ENCODE measurements at regions not wholly inside any gene's neighbourhood (a gene's known extent, or its start where the extent isn't known, plus 50 kb on each side); places are given as distances from the start of the nearest gene placed in this dataset.

DNA sequence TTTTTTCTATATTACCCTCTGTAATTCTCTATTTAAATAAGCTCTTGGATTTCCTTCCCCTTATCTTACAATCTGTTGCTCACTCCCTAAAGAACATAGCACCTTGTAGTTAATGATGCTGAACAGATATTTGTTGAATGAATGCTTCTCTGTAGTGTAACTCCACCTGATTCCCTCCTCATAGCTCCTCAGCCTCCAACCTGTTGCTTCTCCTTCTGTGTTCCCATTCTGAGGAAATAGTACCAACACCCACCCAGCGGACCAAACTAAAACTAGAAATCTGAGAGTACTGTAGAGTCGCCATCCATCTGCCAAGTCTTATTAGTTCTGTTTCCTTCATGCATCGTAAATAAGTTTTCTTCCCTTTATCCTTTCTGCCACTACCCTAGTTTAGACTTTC is 55.5 kb upstream of the GNB4 start (continued):
- TF ChIP-seq, protein P1, sequence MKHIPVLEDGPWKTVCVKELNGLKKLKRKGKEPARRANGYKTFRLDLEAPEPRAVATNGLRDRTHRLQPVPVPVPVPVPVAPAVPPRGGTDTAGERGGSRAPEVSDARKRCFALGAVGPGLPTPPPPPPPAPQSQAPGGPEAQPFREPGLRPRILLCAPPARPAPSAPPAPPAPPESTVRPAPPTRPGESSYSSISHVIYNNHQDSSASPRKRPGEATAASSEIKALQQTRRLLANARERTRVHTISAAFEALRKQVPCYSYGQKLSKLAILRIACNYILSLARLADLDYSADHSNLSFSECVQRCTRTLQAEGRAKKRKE (CRISPR knock-in tag; IDR thresholded peaks at IDR 0.05; ENCODE audit: low read depth): no peak
- TF ChIP-seq FOSB (CRISPR knock-in tag; IDR thresholded peaks at IDR 0.05) (no peak), RFX5 (IDR thresholded peaks at IDR 0.05) (no peak), NR3C1 (IDR thresholded peaks at IDR 0.05) (no peak), FOXS1 (CRISPR knock-in tag; IDR thresholded peaks at IDR 0.05) (no peak), KDM1A (IDR thresholded peaks at IDR 0.05; ENCODE audit: low read depth) (no peak), ZC3H11A (IDR thresholded peaks at IDR 0.05) (no peak), HEYL (CRISPR knock-in tag; IDR thresholded peaks at IDR 0.05) (no peak), HOXB13 (CRISPR knock-in tag; IDR thresholded peaks at IDR 0.05; ENCODE audit: low read depth) (no peak)
- TF ChIP-seq, protein P2, sequence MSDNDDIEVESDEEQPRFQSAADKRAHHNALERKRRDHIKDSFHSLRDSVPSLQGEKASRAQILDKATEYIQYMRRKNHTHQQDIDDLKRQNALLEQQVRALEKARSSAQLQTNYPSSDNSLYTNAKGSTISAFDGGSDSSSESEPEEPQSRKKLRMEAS (IDR thresholded peaks at IDR 0.05): no peak

DNA sequence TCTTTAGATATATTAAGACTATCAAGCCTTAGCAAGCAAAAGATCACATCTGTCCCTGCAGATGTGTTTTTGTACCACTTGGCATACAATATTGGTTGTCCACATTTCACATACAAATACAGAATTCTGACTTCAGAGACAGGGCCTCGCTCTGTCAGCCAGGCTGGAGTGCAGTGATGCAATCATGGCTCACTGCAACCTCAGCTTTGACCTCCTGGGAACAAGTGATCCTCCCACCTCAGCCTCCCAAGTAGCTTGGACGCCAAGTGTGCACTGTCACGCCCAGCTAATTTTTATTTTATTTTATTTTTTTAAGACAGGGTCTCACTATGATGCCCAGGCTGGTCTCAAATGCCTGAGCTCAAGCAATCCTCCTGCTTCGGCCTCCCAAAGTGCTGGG is 53.0 kb upstream of the ACTL6A start:
- DNase-seq (ENCODE audit: low read depth in 1 of 2, low spot score in 1 of 2): no peak
- H3K27ac ChIP-seq: no peak overlapping the region
- no peak for ATAC-seq
- 37% methylated on average over 4 of the region's 4 CpGs for WGBS (ENCODE audit: missing lambda C conversion rate)
- H3K9me3 ChIP-seq: no peaks in the 10 kb centered on the region
- H3K4me2 ChIP-seq: no peak overlapping the region
- H3K4me3 ChIP-seq: no peak overlapping the region
- TF ChIP-seq FOSL2 (IDR thresholded peaks at IDR 0.05) (no peak), FOSL2 (CRISPR knock-in tag; IDR thresholded peaks at IDR 0.05) (no peak), CBX8 (IDR thresholded peaks at IDR 0.05) (no peak), ZFP36 (IDR thresholded peaks at IDR 0.05; ENCODE audit: borderline replicate concordance, partially characterized antibody) (no peak), ESRRA (IDR thresholded peaks at IDR 0.05; ENCODE audit: borderline replicate concordance, low read length) (no peak), RARB (CRISPR knock-in tag; IDR thresholded peaks at IDR 0.05) (no peak), FOXS1 (CRISPR knock-in tag; IDR thresholded peaks at IDR 0.05) (no peak), CHD2 (IDR thresholded peaks at IDR 0.05; ENCODE audit: low read length, partially characterized antibody) (no peak), FOSB (CRISPR knock-in tag; IDR thresholded peaks at IDR 0.05) (no peak), CBX2 (IDR thresholded peaks at IDR 0.05; ENCODE audit: borderline replicate concordance, low read depth) (no peak), RCOR1 (IDR thresholded peaks at IDR 0.05; ENCODE audit: low read depth, low read length) (no peak), JUN (IDR thresholded peaks at IDR 0.05) (no peak), SMC3 (IDR thresholded peaks at IDR 0.05) (no peak), ZNF302 (CRISPR knock-in tag; IDR thresholded peaks at IDR 0.05) (no peak), EP300 (IDR thresholded peaks at IDR 0.05) (no peak)
- TF ChIP-seq, protein P2 (IDR thresholded peaks at IDR 0.05): no peak
- TF ChIP-seq, protein P3, sequence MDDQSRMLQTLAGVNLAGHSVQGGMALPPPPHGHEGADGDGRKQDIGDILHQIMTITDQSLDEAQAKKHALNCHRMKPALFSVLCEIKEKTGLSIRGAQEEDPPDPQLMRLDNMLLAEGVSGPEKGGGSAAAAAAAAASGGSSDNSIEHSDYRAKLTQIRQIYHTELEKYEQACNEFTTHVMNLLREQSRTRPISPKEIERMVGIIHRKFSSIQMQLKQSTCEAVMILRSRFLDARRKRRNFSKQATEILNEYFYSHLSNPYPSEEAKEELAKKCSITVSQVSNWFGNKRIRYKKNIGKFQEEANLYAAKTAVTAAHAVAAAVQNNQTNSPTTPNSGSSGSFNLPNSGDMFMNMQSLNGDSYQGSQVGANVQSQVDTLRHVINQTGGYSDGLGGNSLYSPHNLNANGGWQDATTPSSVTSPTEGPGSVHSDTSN (IDR thresholded peaks at IDR 0.05): no peak
- TF ChIP-seq, protein P4, sequence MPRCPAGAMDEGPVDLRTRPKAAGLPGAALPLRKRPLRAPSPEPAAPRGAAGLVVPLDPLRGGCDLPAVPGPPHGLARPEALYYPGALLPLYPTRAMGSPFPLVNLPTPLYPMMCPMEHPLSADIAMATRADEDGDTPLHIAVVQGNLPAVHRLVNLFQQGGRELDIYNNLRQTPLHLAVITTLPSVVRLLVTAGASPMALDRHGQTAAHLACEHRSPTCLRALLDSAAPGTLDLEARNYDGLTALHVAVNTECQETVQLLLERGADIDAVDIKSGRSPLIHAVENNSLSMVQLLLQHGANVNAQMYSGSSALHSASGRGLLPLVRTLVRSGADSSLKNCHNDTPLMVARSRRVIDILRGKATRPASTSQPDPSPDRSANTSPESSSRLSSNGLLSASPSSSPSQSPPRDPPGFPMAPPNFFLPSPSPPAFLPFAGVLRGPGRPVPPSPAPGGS (IDR thresholded peaks at IDR 0.05): no peak
- no peak for FAIRE-seq
- H3K4me1 ChIP-seq: no peaks in the 10 kb centered on the region
- POLR2A ChIA-PET: no interaction called here
- CTCF ChIA-PET: no interaction called here

DNA sequence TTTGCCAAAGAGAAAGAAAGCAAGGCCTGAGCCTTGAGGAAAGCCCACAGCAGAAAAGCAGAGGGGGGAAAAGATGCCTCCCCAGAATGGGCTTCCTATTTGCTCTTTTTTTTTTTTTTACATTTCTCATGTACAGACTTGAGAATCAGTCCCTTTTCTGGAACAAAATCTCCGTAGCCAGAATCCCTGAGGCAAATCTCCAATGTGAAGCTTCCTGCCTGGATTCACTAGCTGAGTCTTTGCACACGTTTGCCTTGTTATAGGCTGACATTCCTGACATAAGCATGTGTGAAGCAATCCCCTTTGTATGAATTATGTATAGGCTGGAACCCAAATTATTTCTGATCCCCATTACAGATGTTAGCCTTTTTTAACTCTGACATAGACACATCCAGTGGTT is 52.2 kb upstream of the ACTL6A start:
- Histone ChIP-seq H3K9me3 (no peaks in the 10 kb centered on the region), H3K4me2 (no peak overlapping the region), H3K4me1 (no peaks in the 10 kb centered on the region), H3K4me3 (no peak overlapping the region), H3K27ac (no peak overlapping the region)
- TF ChIP-seq GATA3 (IDR thresholded peaks at IDR 0.05; ENCODE audit: borderline replicate concordance) (no peak), EHMT2 (IDR thresholded peaks at IDR 0.05; ENCODE audit: low read depth) (no peak), RCOR1 (IDR thresholded peaks at IDR 0.05; ENCODE audit: low read depth, low read length) (no peak), ZSCAN20 (CRISPR knock-in tag; IDR thresholded peaks at IDR 0.05) (no peak)
- TF ChIP-seq, protein P5, sequence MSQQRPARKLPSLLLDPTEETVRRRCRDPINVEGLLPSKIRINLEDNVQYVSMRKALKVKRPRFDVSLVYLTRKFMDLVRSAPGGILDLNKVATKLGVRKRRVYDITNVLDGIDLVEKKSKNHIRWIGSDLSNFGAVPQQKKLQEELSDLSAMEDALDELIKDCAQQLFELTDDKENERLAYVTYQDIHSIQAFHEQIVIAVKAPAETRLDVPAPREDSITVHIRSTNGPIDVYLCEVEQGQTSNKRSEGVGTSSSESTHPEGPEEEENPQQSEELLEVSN (IDR thresholded peaks at IDR 0.05; ENCODE audit: borderline replicate concordance, low read depth): no peak
- CTCF ChIA-PET: no interaction called here
- POLR2A ChIA-PET: no interaction called here
- WGBS (ENCODE audit: missing lambda C conversion rate): 49% methylated on average over 2 of the region's 2 CpGs
- no peak for ATAC-seq
- no peak for FAIRE-seq
- no peak for DNase-seq (ENCODE audit: low read depth in 1 of 2, low spot score in 1 of 2)

Measured in A549 (cell line).